CD4-positive, alpha-beta T cell treated with Interferon alpha-2 for 1 hour (primary cell): ENCODE measurements at regions not wholly inside any gene's neighbourhood (a gene's known extent, or its start where the extent isn't known, plus 50 kb on each side); places are given as distances from the start of the nearest gene placed in this dataset.

Experiments used
- DNase-seq, 2 donors: peaks; one replicate each; pipeline ENCODE4 v3.0.0-alpha.2; 2020 to 2022

DNA sequence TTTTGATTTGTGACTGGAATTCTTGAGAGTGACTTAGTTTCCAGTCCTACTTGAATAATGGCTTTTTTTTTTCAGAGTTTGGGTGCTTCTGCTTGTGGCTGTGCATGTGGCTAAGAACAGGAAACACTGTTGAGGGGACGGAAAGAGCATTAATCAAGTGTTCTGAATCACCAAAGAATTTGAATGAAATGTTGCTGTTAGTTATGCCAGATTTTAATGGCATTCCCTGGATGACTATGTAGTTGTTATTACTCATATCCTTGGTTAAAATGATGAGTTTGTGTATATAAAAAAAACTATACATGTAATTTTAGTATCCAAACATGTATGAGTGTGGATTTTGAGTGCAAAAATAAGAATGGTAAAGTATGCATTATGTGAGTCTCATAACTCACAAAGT, 347.9 kb downstream of the BCAT1 start:
- no peak for DNase-seq

DNA sequence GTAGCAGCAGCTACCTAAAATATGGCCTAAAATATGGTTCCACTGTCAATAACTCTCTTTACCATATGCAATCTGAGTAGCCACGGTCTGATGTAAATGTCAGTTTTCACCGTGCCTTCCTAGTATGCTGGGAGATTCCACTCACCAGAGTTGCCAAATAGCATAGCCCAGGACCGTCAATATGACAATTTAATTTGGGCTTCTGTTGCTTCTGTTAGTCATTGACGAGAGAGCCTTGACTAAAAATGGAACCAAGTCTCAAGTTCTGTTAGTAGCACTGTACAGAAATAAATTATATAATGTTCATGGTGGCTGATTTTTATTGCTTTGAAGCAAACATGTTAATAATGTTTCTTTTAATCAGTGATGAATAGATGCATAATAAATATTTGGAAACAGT, 348.4 kb downstream of the BCAT1 start:
- no peak for DNase-seq

DNA sequence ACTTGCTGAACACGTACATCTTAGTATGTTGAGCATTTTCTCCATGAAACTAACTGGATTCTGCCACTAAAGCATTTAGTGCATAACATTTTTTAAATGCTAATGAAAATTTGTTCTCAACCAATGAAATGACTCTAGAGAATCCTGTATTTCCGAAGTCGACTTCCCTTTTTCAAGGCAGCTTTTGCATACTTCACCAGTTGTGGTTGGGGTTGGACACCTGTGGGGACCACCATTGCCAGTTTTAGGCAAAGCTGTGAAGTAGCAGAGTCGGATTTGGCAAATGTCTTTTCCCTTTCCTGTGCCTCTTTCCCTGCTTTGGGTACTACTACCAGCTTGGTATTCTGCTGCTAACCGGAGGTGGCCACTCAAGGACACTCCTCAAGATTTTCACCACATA, 349.2 kb downstream of the BCAT1 start:
- DNase-seq: no peak

DNA sequence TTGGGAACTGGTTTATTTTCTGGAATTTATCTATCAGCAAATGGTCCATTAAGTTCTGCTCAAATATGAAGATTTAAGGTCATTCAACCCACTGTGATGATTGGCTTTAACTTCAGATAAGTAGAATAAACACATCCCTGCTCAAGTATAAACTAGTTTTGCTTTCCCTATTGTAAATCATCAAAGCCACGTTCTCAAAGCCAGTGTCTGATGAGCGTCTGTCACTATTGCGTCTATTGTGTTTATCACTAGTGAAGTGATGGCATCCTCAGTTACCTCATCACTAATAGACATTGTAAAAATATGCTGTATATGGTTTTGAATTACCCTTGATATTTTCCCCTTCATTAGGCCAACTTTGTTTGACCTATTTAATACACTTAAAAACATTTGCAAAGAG, 351.3 kb downstream of the BCAT1 start:
- DNase-seq: no peak

DNA sequence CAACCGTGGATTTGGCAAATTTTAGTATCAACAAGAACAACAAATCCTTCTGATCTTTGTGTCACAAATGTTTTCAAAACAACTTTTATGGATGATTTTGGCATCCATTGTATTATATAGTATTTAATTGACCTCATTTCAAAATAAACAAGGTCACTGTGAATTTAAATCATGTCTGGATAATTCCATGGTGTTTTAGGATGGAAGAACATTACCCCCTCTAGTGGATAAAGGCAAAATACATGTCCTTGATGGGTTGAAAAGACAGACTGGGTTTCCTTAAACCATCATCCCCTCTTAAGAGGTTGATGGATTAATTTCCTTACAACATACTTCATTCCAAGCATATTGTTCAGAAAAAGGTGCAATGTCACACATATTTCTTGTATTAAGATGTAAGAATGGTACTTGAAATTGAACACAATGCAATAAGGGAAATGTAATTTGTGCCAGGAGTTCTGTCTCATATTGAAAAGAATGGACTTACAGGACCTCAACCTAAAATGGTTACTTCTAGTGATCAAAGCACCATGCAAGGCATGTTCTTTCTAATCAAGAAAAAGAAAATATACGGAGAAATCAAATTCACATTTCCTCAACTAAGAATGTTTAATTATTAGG, 352.0 kb downstream of the BCAT1 start:
- no peak for DNase-seq

DNA sequence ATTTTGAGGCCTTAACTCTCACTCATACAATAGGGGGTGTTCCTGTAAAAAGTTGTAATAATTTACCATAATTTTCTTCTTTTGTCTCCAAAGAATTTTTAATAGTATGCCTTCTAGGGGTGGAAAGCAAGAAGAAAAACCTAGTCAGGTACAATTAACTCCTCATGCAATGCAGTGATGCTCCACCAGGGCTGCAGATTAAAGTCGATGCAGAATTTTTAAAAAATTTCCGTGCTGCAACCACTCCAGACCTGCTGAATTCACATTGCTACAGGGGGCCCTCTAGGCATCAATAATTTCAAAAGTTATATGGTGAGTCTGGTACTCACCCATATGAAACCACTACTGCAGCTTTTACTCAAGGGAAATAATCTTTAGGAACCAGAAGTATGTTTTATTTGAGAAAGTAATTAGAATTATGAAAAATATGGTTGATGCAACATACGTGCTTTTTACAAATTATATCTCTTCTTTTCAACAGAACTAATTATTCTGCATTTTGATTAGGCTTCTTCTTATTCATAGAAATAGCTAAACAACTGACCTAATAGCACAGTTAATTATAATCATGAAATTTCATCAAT, 353.2 kb downstream of the BCAT1 start:
- DNase-seq: no peak

DNA sequence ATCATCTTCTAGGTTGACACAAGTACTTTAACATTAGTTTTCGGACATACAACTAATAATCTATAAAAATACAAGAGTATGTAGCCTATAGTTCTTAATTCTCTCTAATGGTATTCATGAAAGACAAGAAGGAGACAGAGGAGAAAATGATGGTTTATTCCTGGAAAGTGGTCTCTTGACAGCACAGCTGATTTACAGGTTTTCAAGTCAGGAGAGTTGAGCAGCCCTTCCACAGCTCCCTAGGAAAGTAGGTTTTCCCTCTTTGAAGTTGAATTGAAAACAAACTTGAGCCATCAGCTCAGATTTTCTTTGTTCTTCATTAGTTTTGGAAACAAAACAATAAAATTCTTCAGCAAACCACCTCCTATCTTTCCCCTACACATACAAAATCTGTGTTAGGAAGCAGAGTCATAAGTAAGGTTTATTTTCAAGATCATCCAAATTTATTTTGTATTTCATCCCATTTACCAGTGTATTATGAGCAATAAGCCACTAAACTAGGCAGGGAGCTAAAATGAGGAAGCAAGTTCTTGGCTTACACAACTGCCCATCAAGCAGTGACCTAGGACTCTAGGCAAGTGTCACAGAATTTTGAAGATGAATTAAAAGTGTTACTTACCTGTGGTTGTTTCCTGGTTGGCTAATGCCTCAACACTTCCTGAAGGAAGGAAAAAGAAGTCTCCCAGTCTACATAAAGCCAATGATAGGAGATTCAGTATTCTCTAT, 357.0 kb downstream of the BCAT1 start:
- no peak for DNase-seq

DNA sequence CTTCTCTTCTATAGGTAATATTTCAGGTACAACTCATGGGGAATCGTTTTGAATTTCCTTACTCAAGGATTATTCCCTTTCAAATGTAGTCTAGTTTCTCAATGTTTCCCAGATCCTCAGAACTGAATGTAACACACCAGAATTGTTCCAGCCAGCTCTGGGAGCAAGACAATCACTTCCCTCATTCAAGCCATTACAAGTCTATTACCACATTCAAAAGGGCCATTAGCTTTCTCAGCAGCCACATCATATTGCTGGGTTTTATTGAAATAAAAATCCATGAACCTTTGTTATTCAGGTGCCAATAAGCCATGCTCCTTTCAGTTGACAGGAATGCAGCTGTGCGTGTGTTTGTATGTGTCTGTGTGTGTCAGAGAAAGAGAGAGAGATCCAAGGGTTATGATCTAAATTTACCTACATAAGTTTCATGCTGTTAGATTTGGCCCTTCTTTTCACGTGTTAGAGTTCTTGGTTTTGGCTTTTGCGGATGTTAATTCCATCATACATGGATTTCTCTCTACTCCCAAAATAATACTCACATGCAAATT, 357.7 kb downstream of the BCAT1 start:
- no peak for DNase-seq

DNA sequence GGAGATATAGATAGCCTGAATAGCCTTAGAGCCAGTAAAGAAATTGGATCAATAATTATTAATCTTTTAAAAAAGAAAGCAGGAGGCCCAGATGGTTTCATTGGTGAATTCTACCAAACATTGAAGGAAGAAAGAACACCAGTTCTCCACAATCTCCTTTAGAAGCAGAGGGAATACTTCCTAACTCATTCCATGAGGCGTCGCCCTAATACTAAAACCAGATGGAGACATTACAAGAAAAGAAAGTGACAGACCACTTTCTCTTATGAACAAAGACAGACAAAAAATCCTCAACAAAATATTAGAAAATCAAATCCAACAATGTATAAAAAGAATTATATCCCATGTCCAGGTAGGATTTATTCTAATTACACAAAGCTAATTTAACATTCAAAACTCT, 362.6 kb downstream of the BCAT1 start:
- no peak for DNase-seq

DNA sequence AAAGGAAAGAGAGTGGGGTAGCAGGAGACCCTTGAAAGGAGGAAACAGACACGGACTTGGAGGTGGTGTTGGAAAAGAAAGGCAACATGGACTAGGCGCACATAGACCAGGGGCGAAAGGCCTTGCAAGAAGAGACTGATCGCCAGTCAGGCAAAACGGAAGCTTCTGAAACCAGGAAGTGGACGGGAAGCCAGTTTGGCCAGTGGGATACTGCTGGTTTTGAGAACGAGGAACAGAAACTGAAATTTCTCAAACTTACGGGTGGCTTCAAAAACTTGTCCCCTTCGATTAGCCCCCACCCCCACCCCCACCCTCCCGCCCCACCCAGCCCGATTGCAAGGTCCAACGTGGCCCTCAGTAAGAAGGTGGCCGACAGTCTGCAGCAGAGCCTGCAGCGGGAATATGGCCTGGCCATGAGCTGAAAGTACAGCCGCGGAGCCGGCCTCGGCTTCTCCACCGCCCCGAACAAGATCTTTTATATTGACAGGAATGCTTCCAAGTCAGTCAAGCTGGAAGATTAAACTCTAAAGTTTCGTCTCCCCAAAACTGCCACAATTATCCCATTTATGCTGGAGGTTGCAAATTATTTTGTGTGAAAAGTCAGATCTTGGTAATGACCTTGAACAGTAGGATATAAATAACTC, 364.7 kb downstream of the BCAT1 start:
- DNase-seq: no peak

DNA sequence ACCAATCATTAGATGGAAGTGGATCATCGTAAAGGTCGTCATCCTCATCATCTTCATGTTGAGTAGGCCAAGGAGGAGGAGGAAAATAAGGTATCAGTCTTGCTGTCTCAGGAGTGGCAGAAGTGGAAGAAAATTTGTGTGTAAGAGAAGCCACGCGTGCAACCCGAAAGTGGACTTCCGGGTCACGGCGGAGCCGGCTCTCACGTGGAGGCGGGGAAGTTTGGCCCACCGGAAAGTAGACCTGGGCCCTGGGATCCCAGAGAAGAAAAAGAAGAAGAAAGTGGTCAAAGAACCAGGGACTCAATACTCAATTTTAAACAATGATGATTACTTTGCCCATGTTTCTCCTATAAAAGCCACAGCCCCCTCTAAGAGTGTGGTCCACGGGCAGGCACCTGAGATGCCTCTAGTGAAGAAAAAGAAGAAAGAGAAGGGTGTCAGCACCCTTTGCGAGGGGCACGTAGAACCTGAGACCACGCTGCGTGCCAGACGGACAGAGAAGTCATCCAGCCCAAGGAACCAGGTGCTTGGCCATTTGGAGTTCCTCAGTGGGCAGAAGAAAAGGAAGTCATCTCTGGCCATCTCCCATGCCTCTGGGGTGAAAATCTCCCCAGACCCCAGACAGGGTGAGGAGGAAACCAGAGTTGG, 365.8 kb downstream of the BCAT1 start:
- no peak for DNase-seq

DNA sequence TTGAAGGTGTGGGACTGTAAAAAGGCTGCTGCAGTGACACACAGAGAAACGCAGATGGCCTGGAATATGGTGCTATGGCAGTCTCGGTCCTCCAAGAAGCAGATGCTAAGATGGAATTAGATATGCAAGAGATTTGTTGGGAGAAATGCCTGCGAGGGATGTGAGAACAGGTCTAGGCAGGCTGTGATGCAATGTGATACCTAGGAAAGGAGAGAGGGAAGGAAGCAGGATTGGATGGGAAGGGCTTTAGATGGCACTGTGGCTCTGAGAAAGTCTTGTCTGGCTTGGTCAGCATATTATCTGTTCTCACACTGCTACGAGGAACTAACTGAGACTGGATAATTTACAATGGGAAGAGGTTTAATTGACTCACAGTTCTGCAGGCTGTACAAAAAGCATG, 374.4 kb downstream of the BCAT1 start:
- no peak for DNase-seq

DNA sequence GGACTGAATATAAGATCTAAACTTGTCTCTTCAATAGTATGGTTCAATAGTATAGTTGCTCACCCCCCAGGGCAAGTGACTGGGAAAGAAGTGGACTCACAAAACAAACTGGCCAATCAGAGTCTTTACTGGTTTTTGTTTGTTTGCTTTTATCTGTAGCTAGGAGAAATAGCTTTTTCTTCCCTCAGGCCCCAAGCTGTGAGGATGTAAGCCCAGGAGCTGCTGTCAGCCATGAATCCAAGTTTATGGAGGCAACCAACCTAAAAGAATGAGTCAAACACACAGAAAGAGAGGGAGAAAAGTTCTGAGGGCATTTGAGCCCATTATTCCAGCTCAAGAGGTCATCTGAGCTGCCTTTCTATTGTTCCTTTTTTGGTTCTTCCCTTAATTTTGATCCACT, 375.3 kb downstream of the BCAT1 start:
- no peak for DNase-seq

DNA sequence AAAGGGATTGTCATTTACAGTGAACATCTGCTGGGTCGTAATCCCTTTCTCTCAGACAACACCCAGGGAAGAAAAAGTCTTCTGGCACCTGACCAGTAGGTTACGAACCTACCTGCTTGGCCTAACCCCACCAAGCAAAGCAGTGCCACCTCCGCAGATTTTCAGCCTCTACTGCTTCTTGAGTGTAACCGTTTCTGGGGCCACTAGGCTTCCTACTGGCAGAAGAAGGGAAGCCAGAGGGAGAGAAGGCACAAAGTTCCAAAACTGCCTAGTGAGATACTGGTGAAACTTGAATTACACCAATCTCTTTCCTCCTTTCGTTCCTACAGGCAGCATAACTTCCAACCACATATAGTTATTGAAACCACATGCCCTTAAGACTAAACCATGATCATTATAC, 383.6 kb downstream of the BCAT1 start:
- no peak for DNase-seq

DNA sequence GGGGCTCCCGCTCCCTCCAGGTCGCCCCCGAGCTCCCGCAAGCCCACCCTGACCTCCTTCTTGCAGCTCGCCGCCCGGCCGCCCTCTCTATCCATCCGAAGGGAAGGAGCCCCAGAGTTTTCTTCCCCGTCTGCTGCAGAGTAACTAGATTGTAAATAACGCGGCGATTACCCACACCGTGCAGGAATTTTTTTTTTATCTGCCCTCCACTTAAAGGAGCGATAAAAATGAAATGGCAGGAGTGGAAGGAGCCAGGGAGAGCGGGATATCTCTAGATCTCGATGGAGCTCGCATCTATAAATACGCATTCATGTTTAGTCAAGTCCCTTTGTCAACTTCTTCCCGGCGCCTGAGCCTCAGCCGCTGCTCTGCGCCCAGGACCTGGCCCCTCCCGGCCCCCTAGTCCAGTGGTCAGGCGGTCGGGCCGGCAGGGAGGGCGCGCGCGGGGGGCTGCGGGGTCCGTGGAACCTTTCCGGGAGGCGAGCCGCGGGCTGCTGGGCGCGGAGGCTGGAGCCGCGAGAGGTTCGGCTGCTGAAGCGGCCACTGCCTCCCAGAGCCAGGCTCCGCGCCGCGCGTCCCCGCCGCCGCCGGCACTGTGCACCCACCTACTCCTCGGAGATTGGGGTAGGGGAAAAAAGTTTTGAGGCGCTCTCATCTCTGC, 386.0 kb downstream of the BCAT1 start:
- DNase-seq: no peak

DNA sequence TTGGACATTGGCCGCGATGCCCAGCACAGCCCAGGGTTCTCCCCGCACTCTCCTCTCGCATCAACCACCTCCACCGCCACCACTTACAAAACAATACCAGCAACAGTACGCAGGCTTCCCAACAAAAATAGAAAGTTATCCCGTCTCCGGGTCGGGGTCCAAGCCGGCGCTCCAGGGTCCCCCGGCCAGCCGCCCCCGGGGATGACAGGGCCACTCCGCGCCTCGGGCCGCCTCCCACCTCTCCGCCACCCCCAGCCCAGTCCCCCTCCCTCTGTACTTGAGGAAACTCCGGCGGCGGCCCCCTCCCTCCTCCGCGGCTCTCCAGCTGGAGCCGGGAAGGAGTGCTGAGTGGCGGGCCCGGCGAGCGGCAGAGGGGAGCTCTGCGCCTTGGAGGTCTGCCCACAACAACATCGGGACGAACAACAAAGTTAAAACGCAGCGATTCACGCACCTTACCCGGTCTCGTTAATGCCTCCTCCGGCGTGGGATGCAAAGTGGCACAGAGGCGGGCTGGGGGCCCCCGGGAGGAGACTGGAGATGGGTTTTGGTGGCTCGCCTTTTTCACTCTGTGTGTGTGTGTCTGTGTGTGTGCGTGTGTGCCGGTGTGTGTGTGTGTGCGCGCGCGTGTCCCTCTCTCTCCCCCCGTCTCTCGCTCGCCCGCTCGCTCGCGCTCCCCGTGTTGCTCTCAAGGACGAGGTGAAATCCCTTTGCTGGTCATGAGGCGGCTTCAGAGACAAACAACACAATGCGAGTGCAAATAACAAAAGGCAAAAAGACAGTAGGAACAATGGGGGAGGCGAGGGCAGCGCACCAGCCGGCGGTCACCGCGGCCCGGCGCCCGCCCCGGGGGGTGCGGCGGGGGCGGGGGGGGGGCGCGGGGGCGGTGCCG, 386.8 kb downstream of the BCAT1 start:
- DNase-seq: no peak

DNA sequence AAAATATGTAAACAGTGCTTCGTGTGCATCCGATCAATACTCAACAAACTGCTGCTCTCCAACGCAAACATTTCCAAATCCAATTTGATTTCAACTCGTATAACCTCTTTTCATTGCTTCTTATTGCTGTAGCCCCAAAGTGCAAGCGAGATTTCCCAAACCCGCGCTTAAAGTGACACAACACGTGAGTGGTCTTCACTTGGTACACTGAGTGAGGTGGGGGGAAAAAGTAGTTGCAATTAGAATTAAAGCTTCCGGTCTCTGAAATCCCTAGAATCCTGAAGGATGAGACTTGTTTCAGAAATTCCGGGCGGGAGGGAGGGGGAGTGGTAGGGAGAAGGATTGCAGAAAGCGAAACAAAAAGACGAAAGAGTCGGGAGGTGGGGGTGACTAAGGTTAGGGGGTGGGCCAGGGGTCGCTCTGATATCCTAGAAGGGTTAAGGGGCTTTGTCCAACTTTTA, 387.5 kb downstream of the BCAT1 start:
- no peak for DNase-seq

DNA sequence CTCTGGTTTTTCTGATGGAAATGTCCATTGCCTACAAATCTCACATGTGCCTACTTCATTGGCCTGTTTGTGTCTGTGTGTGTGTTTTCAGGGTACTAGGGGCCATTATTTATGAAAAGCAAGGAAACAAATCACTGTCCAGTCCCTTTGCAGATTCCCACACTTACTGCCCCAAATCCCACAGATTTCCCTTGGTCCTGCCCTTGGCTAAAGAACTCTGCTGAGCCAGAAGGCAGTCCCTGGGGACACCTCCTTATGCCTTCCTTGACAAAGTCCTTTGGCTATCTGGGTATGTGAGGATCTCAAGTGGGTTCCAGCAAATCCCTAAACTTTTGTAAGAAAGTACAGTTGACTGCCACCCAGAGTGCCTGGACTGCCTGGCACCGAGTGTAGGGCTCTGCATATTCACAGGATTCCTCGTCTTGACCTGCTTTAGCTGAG, 388.1 kb downstream of the BCAT1 start:
- DNase-seq: no peak

DNA sequence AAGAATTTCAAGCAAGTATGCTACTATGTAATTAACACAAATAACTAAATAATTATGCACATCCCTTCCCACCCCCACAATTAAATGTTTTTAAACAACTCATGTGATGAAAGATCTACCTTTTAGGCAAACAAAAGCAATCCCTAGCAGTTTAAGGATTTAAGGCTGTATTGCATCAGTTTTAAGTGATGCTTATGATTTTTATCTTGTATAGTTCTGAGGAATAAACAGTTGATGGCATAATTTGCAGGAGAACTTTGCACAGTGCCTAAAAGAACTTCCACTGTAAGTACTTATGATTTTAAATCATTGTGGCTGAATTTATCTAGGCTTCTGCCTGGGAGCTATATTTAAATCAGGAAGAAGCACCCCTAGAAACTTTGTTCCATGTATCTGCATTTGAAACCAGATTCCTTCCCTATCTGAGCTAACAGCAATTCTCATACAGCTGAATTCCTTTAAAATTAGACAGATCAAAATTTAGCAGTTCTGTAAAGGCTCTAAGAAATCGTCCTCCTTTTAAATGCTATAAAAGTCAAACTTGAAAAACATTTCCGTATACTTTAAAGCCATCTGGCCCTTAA, 388.6 kb downstream of the BCAT1 start:
- no peak for DNase-seq

DNA sequence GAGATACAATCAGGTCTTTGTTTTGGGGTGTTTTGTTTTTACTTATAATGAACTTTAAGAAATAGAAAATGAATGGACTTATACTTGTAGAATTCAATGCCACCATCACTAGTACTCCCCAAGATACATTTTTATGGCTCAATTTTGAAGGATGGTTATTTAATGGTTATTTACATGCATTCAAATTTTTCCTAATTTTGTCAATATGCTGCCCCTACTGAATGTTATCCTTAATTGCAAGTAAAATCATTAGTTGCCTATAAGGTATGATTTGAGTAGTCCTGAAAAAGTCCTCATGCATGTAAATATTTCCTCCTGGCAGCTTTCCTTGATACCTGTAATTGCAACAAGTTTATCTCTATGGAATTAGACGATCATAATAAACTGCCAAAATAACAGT, 391.2 kb downstream of the BCAT1 start:
- DNase-seq: no peak

DNA sequence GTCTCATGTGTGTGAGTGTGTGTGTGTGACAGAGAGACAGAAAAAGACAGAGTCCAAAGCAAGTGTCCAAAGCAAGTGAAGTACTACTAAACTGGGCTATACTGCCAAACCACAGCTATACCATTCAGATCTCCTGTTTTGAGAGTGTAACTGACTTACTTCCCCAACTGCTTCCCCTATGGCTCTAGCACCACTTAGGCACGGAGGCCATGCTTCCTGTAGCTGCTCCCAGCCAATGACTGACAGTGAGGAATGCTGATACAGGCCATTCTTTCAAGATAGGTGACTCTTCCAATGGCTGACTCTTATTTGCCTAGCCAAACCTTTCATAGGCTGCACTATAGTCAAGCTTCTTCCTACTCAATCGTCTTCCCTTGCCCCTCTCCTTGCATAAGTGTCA, 393.2 kb downstream of the BCAT1 start:
- DNase-seq: no peak
